Chondrocyte (in vitro differentiated cells): ENCODE measurements at regions not wholly inside any gene's neighbourhood (a gene's known extent, or its start where the extent isn't known, plus 50 kb on each side); places are given as distances from the start of the nearest gene placed in this dataset.
"Not testable (repeated sequence)": the region's sequence is repeated elsewhere in the genome, so short reads cannot be mapped to it uniquely, and the experiment has no call there.

Source experiments
- DNase-seq: peaks from one replicate; pipeline ENCODE4 v3.0.0; 2021; ENCODE audit warnings: mixed read lengths, low spot score
- H3K27ac Mint-ChIP-seq: one replicate; pipeline ENCODE4 v1.8.0; 2021; ENCODE audit warnings: mild to moderate bottlenecking, moderate library complexity, mixed read lengths; ENCODE audit not compliant: unreplicated experiment
- H3K27me3 Mint-ChIP-seq: 2 replicates; pipeline ENCODE4 v1.8.0; 2021; ENCODE audit warnings: low read depth, mixed read lengths
- H3K36me3 Mint-ChIP-seq: 2 replicates; pipeline ENCODE4 v1.8.0; 2021; ENCODE audit warnings: low read depth, mixed read lengths
- H3K4me1 Mint-ChIP-seq: 2 replicates; pipeline ENCODE4 v1.8.0; 2021; ENCODE audit warnings: low read depth, mild to moderate bottlenecking, mixed read lengths
- H3K4me3 Mint-ChIP-seq: one replicate; pipeline ENCODE4 v1.8.0; 2021; ENCODE audit warnings: mild to moderate bottlenecking, moderate library complexity, mixed read lengths; ENCODE audit not compliant: unreplicated experiment
- H3K9me3 Mint-ChIP-seq: 2 replicates; pipeline ENCODE4 v1.8.0; 2021; ENCODE audit warnings: low read depth, mixed read lengths
- CTCF ChIP-seq: fragments of 200-600 bp; sonication (generic); IDR thresholded peaks from 2 replicates; pipeline ENCODE4 v1.5.0; 2021; ENCODE audit warnings: antibody characterized with exemption, mild to moderate bottlenecking, moderate library complexity

GRCh38 chr3:11739706-11740105, 96.0 kb upstream of the VGLL4 start:
- H3K9me3 Mint-ChIP-seq, result no peaks in the 10 kb centered on the region
- H3K4me1 Mint-ChIP-seq, result no peaks in the 10 kb centered on the region
- no peak overlapping the region for H3K4me3 Mint-ChIP-seq
- H3K36me3 Mint-ChIP-seq, result peaks cover 1% of the 10 kb centered on the region
- no peak for DNase-seq
- H3K27me3 Mint-ChIP-seq, result peaks cover 9% of the 10 kb centered on the region
- TF ChIP-seq CTCF, result no peak
- H3K27ac Mint-ChIP-seq, result no peak overlapping the region

- Mint-ChIP-seq H3K27me3 (peaks cover 9% of the 10 kb centered on the region), H3K4me1 (no peaks in the 10 kb centered on the region), H3K27ac (no peak overlapping the region), H3K36me3 (peaks cover 1% of the 10 kb centered on the region), H3K9me3 (no peaks in the 10 kb centered on the region), H3K4me3 (no peak overlapping the region)
- DNase-seq, result no peak
- TF ChIP-seq CTCF, result no peak
These were observed 95.4 kb upstream of the VGLL4 start for GRCh38 chr3:11739123-11739522.

GRCh38 chr3:11737742-11738141, 94.0 kb upstream of the VGLL4 start:
- H3K27me3 Mint-ChIP-seq, result peaks cover 9% of the 10 kb centered on the region
- no peak for DNase-seq
- H3K36me3 Mint-ChIP-seq, result peaks cover 1% of the 10 kb centered on the region
- TF ChIP-seq CTCF, result no peak
- H3K27ac Mint-ChIP-seq, result no peak overlapping the region
- H3K4me3 Mint-ChIP-seq, result no peak overlapping the region
- H3K4me1 Mint-ChIP-seq, result no peaks in the 10 kb centered on the region
- H3K9me3 Mint-ChIP-seq, result no peaks in the 10 kb centered on the region

- H3K27ac Mint-ChIP-seq, result no peak overlapping the region
- no peak for TF ChIP-seq CTCF
These were observed 92.6 kb upstream of the VGLL4 start for GRCh38 chr3:11736136-11736833.

GRCh38 chr3:11735638-11736037, 91.9 kb upstream of the VGLL4 start:
- H3K4me1 Mint-ChIP-seq, result no peaks in the 10 kb centered on the region
- no peaks in the 10 kb centered on the region for H3K9me3 Mint-ChIP-seq
- peaks cover 14% of the 10 kb centered on the region for H3K27me3 Mint-ChIP-seq
- H3K27ac Mint-ChIP-seq, result no peak overlapping the region
- no peak overlapping the region for H3K4me3 Mint-ChIP-seq
- no peaks in the 10 kb centered on the region for H3K36me3 Mint-ChIP-seq
- no peak for TF ChIP-seq CTCF
- no peak for DNase-seq

More at GRCh38 chr3:11736136-11736833, 92.6 kb upstream of the VGLL4 start:
- no peak for DNase-seq
- peaks cover 12% of the 10 kb centered on the region for H3K27me3 Mint-ChIP-seq
- H3K4me1 Mint-ChIP-seq, result no peaks in the 10 kb centered on the region
- peaks cover 1% of the 10 kb centered on the region for H3K36me3 Mint-ChIP-seq
- H3K4me3 Mint-ChIP-seq, result no peak overlapping the region
- H3K9me3 Mint-ChIP-seq, result no peaks in the 10 kb centered on the region

- not testable (repeated sequence) for H3K4me1 Mint-ChIP-seq, H3K27ac Mint-ChIP-seq
These were observed 91.4 kb upstream of the VGLL4 start for GRCh38 chr3:11735111-11735510.

More at GRCh38 chr3:11735111-11735510, 91.4 kb upstream of the VGLL4 start:
- H3K9me3 Mint-ChIP-seq, H3K4me3 Mint-ChIP-seq, H3K36me3 Mint-ChIP-seq, DNase-seq: not testable (repeated sequence)
- H3K27me3 Mint-ChIP-seq, result peaks cover 15% of the 10 kb centered on the region
